Endodermal cell (in vitro differentiated cells): ENCODE measurements at regions not wholly inside any gene's neighbourhood (a gene's known extent, or its start where the extent isn't known, plus 50 kb on each side); places are given as distances from the start of the nearest gene placed in this dataset.

Experiments used
- DNase-seq: peaks from one replicate; pipeline ENCODE4 v3.0.0-alpha.2; 2017
- H3K27ac ChIP-seq: 2 replicates; pipeline ENCODE4 v1.5.1; 2013; ENCODE audit warnings: mild to moderate bottlenecking, low read depth, low read length, moderate library complexity
- H3K27me3 ChIP-seq: 2 replicates; pipeline ENCODE4 v1.6.1; 2013; ENCODE audit warnings: mild to moderate bottlenecking, low read length, moderate library complexity; ENCODE audit not compliant: insufficient read depth, control insufficient read depth, poor library complexity, severe bottlenecking
- H3K36me3 ChIP-seq: 2 replicates; pipeline ENCODE4 v1.7.0; 2013; ENCODE audit warnings: mild to moderate bottlenecking, low read length, moderate library complexity; ENCODE audit not compliant: control insufficient read depth, insufficient read depth
- H3K4me1 ChIP-seq: one replicate; pipeline ENCODE4 v1.7.0; 2013; ENCODE audit warnings: low read length; ENCODE audit not compliant: control insufficient read depth, insufficient read depth
- H3K4me3 ChIP-seq: 2 replicates; pipeline ENCODE4 v1.5.1; 2013; ENCODE audit warnings: mild to moderate bottlenecking, low read length, moderate library complexity
- H3K9ac ChIP-seq: 2 replicates; pipeline ENCODE4 v1.6.1; 2013; ENCODE audit warnings: mild to moderate bottlenecking, low read length, moderate library complexity; ENCODE audit not compliant: poor library complexity, severe bottlenecking; ENCODE audit errors: extremely low read depth
- H3K9me3 ChIP-seq: 2 replicates; pipeline ENCODE4 v1.6.1; 2013; ENCODE audit warnings: mild to moderate bottlenecking, low read length, moderate library complexity; ENCODE audit not compliant: control insufficient read depth
- H3K27ac Mint-ChIP-seq: 2 replicates; pipeline ENCODE4 v1.8.0; 2020; ENCODE audit warnings: mixed read lengths
- H3K27me3 Mint-ChIP-seq: 2 replicates; pipeline ENCODE4 v1.8.0; 2021; ENCODE audit warnings: mild to moderate bottlenecking, mixed read lengths; ENCODE audit not compliant: insufficient read depth
- H3K36me3 Mint-ChIP-seq: 2 replicates; pipeline ENCODE4 v1.8.0; 2020; ENCODE audit warnings: low read depth, mixed read lengths
- H3K4me1 Mint-ChIP-seq: 2 replicates; pipeline ENCODE4 v1.8.0; 2020; ENCODE audit warnings: mixed read lengths
- H3K4me3 Mint-ChIP-seq: 2 replicates; pipeline ENCODE4 v1.8.0; 2020; ENCODE audit warnings: mild to moderate bottlenecking, moderate library complexity, mixed read lengths
- H3K9me3 Mint-ChIP-seq: 2 replicates; pipeline ENCODE4 v1.8.0; 2020; ENCODE audit warnings: mild to moderate bottlenecking, mixed read lengths
- CTCF ChIP-seq: fragments of 200-600 bp; sonication (generic); conservative IDR thresholded peaks from 2 replicates; pipeline ENCODE4 v1.5.0; 2021; ENCODE audit warnings: antibody characterized with exemption, mild to moderate bottlenecking
- WGBS, 2 experiments: methylation state at CpG; one replicate each; pipeline versions ENCODE4 v1.1.5 to v1.1.7; 2013; ENCODE audit warnings: missing lambda C conversion rate in 2 of 2, mixed read lengths in 1 of 2; ENCODE audit not compliant: insufficient coverage in 1 of 2, insufficient read length in 1 of 2; 5-methylcytosine and 5-hydroxymethylcytosine counted together

- H3K4me1 ChIP-seq: no peaks in the 10 kb centered on the region
- Mint-ChIP-seq H3K9me3 (peaks cover 6% of the 10 kb centered on the region), H3K27me3 (peaks cover 9% of the 10 kb centered on the region), H3K4me1 (peaks cover under 1% of the 10 kb centered on the region), H3K27ac (no peak overlapping the region), H3K36me3 (no peaks in the 10 kb centered on the region), H3K4me3 (no peak overlapping the region)
- peaks cover 5% of the 10 kb centered on the region for H3K9me3 ChIP-seq
- no peak for DNase-seq
- TF ChIP-seq CTCF: no peak
- H3K9ac ChIP-seq: no peak overlapping the region
- H3K27me3 ChIP-seq: no peaks in the 10 kb centered on the region
- no peak overlapping the region for H3K27ac ChIP-seq
- no peaks in the 10 kb centered on the region for H3K36me3 ChIP-seq
- no peak overlapping the region for H3K4me3 ChIP-seq
- whole genome bisulfite sequencing, 2 experiments: 88 to 98% methylated on average over 9 to 18 of the region's 18 CpGs
These were observed 179.1 kb upstream of the IER5L start for GRCh38 chr9:129356871-129357772.

GRCh38 chr9:129355631-129356030 lies 177.6 kb upstream of the IER5L start:
- Histone ChIP-seq H3K27me3 (no peaks in the 10 kb centered on the region), H3K9ac (no peak overlapping the region), H3K9me3 (peaks cover 5% of the 10 kb centered on the region), H3K4me3 (no peak overlapping the region), H3K36me3 (no peaks in the 10 kb centered on the region), H3K27ac (no peak overlapping the region), H3K4me1 (no peaks in the 10 kb centered on the region)
- Mint-ChIP-seq H3K27ac (no peak overlapping the region), H3K4me1 (no peaks in the 10 kb centered on the region), H3K4me3 (no peak overlapping the region), H3K9me3 (peaks cover 6% of the 10 kb centered on the region), H3K27me3 (peaks cover 8% of the 10 kb centered on the region), H3K36me3 (no peaks in the 10 kb centered on the region)
- 88 to 94% methylated on average over 4 to 5 of the region's 5 CpGs for WGBS, 2 experiments
- no peak for TF ChIP-seq CTCF
- no peak for DNase-seq

GRCh38 chr9:129354498-129354897 lies 176.4 kb upstream of the IER5L start:
- 91 to 99% methylated on average over 6 to 7 of the region's 7 CpGs for WGBS, 2 experiments

More at GRCh38 chr9:129354498-129354897, 176.4 kb upstream of the IER5L start:
- DNase-seq: no peak
- Histone ChIP-seq H3K9ac (no peak overlapping the region), H3K36me3 (no peaks in the 10 kb centered on the region), H3K4me1 (no peaks in the 10 kb centered on the region), H3K9me3 (peaks cover 5% of the 10 kb centered on the region), H3K27me3 (no peaks in the 10 kb centered on the region), H3K27ac (no peak overlapping the region), H3K4me3 (no peak overlapping the region)
- peaks cover 6% of the 10 kb centered on the region for H3K9me3 Mint-ChIP-seq
- peaks cover 8% of the 10 kb centered on the region for H3K27me3 Mint-ChIP-seq
- peaks cover 5% of the 10 kb centered on the region for H3K4me1 Mint-ChIP-seq
- no peak for TF ChIP-seq CTCF
- H3K4me3 Mint-ChIP-seq: no peak overlapping the region
- no peaks in the 10 kb centered on the region for H3K36me3 Mint-ChIP-seq
- no peak overlapping the region for H3K27ac Mint-ChIP-seq
